Neural crest cell (in vitro differentiated cells): ENCODE measurements at regions not wholly inside any gene's neighbourhood (a gene's known extent, or its start where the extent isn't known, plus 50 kb on each side); places are given as distances from the start of the nearest gene placed in this dataset.

Experiments used
- DNase-seq: peaks from one replicate; pipeline ENCODE4 v3.0.0; 2021; ENCODE audit warnings: low read depth, mixed read lengths, low spot score
- H3K27ac Mint-ChIP-seq: one replicate; pipeline ENCODE4 v1.8.0; 2021; ENCODE audit warnings: mild to moderate bottlenecking, mixed read lengths; ENCODE audit not compliant: unreplicated experiment
- H3K27me3 Mint-ChIP-seq: 2 replicates; pipeline ENCODE4 v1.8.0; 2021; ENCODE audit warnings: low read depth, mild to moderate bottlenecking, mixed read lengths
- H3K36me3 Mint-ChIP-seq: 2 replicates; pipeline ENCODE4 v1.8.0; 2021; ENCODE audit warnings: low read depth, mild to moderate bottlenecking, mixed read lengths
- H3K4me1 Mint-ChIP-seq: 2 replicates; pipeline ENCODE4 v1.8.0; 2021; ENCODE audit warnings: mixed read lengths
- H3K4me3 Mint-ChIP-seq: one replicate; pipeline ENCODE4 v1.8.0; 2021; ENCODE audit warnings: mild to moderate bottlenecking, mixed read lengths
- H3K9me3 Mint-ChIP-seq: 2 replicates; pipeline ENCODE4 v1.8.0; 2021; ENCODE audit warnings: mixed read lengths
- TF ChIP-seq, protein P1 (sequence below): fragments of 200-600 bp; sonication (generic); conservative IDR thresholded peaks from 2 replicates; pipeline ENCODE4 v1.5.0; 2021; ENCODE audit warnings: antibody characterized with exemption, mild to moderate bottlenecking

DNA sequence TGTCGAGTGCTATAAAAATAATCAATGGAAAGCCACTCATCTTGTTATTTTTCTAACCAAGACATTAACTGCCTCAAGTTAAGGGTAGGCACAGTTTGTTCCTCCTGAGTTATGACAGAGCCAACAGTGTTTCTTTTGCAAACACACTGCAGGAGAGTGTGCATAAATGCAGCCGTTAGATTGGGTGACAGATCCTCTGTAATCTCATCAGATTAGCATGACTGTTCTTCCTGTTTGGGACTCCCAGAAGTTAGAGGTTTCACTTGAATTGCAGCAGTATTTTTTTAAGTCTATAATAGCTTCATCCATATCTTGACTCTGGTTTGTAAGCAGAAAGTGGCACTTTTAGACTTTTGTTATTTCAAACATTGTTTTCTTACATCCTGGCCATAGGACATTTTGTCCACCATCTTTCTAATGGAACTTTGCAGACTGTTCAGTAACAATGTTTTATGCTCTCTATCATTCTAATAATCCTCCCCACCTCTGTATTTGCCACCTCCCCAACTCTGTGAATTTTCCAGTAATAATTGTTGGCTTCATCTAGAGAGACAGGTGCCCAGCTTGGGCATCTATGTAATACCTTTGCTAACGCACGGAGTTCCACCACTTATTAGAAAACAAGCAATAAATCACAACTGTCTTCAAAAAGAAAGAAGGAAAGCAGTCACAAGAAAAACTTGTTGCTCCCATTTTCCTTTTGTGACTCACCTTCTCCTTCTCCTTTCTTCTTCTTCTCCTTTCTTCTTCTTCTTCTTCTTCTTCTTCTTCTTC, 560.0 kb downstream of the ADCYAP1 start:
- TF ChIP-seq, protein P1, sequence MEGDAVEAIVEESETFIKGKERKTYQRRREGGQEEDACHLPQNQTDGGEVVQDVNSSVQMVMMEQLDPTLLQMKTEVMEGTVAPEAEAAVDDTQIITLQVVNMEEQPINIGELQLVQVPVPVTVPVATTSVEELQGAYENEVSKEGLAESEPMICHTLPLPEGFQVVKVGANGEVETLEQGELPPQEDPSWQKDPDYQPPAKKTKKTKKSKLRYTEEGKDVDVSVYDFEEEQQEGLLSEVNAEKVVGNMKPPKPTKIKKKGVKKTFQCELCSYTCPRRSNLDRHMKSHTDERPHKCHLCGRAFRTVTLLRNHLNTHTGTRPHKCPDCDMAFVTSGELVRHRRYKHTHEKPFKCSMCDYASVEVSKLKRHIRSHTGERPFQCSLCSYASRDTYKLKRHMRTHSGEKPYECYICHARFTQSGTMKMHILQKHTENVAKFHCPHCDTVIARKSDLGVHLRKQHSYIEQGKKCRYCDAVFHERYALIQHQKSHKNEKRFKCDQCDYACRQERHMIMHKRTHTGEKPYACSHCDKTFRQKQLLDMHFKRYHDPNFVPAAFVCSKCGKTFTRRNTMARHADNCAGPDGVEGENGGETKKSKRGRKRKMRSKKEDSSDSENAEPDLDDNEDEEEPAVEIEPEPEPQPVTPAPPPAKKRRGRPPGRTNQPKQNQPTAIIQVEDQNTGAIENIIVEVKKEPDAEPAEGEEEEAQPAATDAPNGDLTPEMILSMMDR: no peak
- H3K27ac Mint-ChIP-seq: no peak overlapping the region
- no peaks in the 10 kb centered on the region for H3K4me1 Mint-ChIP-seq
- no peak overlapping the region for H3K4me3 Mint-ChIP-seq
- no peak for DNase-seq
- H3K9me3 Mint-ChIP-seq: no peaks in the 10 kb centered on the region
- no peaks in the 10 kb centered on the region for H3K36me3 Mint-ChIP-seq
- H3K27me3 Mint-ChIP-seq: peaks cover 12% of the 10 kb centered on the region

DNA sequence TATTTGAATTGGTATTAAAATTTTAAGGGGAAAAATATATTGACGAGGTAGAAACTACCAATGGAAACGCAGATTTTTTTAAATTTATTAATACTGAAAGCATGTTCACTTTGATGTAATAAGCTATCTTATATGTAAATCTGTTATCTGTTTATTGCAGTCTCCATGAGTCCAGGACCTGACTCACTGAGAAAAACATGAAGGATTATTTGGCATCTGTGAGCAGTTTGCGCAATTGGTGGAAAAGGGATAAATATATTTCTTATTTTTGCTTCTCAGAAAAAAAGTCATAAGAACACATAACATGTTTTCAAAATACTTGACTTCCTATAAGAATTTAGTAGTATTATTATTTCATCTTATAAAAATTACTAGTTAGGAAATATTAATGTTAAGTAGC, 561.4 kb downstream of the ADCYAP1 start:
- TF ChIP-seq, protein P1: no peak
- no peak overlapping the region for H3K27ac Mint-ChIP-seq
- H3K36me3 Mint-ChIP-seq: no peaks in the 10 kb centered on the region
- no peak overlapping the region for H3K4me3 Mint-ChIP-seq
- H3K9me3 Mint-ChIP-seq: no peaks in the 10 kb centered on the region
- no peak for DNase-seq
- no peaks in the 10 kb centered on the region for H3K4me1 Mint-ChIP-seq
- peaks cover 17% of the 10 kb centered on the region for H3K27me3 Mint-ChIP-seq

DNA sequence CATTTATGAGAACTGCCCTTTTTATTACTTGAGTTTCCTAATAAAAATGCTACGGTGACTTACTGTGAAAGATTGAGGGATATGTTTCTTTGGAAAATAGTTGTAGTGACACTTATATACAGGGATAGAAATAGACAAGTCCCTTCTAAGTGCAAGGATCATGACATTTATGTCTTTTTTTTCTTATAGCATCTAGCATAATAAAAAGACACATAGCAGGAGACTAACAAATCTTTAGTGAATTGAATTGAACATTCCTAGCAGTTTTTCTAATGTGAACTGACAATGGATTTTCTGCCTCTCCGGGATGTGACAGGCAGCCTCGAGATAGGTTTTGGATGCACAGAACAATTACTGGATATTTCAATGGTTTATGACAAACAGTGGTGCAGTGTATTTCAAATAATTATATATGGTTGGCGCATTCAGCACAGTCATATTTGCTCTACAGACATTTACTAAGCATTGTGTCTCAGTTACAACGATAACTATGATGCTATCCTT, 562.8 kb downstream of the ADCYAP1 start:
- Mint-ChIP-seq H3K4me3 (no peak overlapping the region), H3K27ac (no peak overlapping the region), H3K9me3 (no peaks in the 10 kb centered on the region), H3K36me3 (no peaks in the 10 kb centered on the region), H3K4me1 (no peaks in the 10 kb centered on the region), H3K27me3 (peaks cover 17% of the 10 kb centered on the region)
- TF ChIP-seq, protein P1: no peak
- DNase-seq: no peak

DNA sequence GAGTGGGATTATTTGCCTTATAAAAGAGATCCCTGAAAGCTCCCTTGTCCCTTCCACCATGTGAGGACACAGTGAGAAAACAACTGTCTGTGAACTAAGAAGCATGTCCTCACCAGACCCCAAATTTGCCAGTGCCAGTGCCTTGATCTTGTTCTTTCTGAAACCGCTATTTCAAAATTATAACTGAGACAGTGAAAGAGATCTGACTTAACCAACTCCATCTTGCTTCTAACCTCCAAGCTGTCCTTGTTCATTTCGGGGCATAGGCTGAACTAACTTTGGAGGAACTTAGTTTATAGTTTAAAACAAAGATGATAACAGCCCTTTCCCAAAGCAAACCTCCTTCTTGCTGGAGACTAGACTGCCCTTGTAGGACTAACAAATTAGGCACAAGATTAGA, 563.9 kb downstream of the ADCYAP1 start:
- Mint-ChIP-seq H3K9me3 (no peaks in the 10 kb centered on the region), H3K27ac (no peak overlapping the region), H3K4me1 (no peaks in the 10 kb centered on the region), H3K36me3 (no peaks in the 10 kb centered on the region), H3K27me3 (peaks cover 17% of the 10 kb centered on the region), H3K4me3 (no peak overlapping the region)
- DNase-seq: no peak
- TF ChIP-seq, protein P1: no peak

DNA sequence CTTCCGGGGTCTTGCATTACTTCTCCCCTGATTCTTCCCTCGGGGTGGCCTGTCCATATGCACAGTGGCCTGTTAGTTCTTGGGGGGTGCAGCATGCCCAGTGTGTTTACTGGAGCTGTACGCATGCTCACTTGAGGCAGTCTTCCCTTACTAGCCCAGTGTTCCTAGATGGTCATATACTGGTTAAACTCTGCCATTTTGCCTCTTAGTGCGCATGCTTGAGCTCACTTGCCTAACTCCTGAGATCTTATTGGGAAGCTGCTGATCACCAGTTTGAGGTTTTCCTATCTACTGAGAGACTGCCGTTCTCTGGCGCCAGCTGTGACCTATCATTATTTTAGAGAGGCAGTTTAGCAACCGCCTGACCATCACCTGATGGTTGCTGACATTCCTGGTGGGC, 571.2 kb downstream of the ADCYAP1 start:
- Mint-ChIP-seq H3K27me3 (no peaks in the 10 kb centered on the region), H3K36me3 (no peaks in the 10 kb centered on the region), H3K9me3 (no peaks in the 10 kb centered on the region), H3K4me3 (no peak overlapping the region), H3K27ac (no peak overlapping the region), H3K4me1 (no peaks in the 10 kb centered on the region)
- TF ChIP-seq, protein P1: no peak
- DNase-seq: no peak
